HG03469 (cell line): ENCODE measurements at regions not wholly inside any gene's neighbourhood (a gene's known extent, or its start where the extent isn't known, plus 50 kb on each side); places are given as distances from the start of the nearest gene placed in this dataset.

Experiments
- ATAC-seq: cut with Tn5 transposase; IDR thresholded peaks from one replicate; pipeline ENCODE4 v1.9.1; 2021; ENCODE audit warnings: mild to moderate bottlenecking, moderate library complexity, moderate number of reproducible peaks; ENCODE audit not compliant: unreplicated experiment

GRCh38 chr5:30001826-30002225 lies 1191.7 kb upstream of the CDH6 start:
- no peak for ATAC-seq

DNA sequence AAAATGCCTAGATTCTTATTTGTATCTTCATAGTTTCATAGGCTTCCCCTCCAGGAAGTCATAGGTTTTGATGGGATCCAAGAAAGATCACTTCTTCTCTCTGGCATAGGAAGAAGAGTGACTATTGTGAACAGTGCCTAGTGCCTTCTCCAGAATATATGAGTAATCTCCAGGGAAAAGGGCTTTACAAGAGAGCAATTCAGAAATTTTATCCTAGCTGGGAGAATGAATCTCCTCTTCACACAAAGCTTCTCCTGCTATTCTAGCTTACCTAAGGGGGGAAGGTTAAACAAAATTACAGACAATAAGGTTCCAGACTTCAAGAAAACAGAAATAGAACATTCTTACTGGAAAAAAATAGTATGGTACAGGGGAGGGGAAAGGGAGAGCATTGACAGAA lies 1193.3 kb upstream of the CDH6 start:
- no peak for ATAC-seq

- no peak for ATAC-seq
These were observed 1198.3 kb upstream of the CDH6 start for GRCh38 chr5:29995154-29995553.

GRCh38 chr5:29994519-29994918 lies 1199.0 kb upstream of the CDH6 start:
- no peak for ATAC-seq

DNA sequence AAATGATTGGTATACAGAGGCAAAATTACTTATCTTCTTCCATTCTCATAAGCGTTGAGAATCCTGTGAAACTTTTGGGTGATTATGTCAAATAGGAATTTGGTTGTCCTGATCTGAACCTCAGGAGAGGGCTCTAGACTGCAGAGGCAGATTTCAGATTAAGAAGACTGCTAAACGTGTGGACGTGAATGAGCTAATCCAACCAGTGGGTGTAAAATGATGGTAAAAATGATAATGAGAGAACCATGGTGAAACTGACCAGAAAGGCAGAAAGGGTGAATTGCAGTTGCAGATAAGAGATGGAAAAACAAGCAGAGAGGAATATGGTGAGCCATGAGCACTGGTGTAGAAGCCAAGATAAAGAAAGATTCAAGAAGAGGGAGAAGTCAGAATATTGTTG lies 1200.2 kb upstream of the CDH6 start:
- ATAC-seq: no peak

GRCh38 chr5:29992248-29992647 lies 1201.2 kb upstream of the CDH6 start:
- no peak for ATAC-seq

DNA sequence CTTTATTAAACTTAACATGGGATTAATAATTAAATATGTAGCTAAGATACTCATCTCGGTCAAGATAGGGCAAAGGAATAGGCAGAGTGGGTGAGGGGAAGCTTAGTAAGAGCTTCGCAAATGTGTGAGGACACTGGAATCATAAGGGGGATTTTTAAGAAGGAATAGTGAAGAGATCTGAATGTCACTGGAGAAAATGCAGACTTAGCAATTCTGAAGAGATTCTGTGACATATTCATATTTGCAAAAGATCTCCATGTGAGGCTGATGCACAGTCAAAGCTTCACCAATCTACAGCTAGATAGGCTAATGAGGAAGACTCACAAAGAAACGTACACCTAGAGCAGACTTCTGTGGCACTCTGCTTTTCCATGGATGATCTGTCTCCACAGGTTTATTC lies 1202.8 kb upstream of the CDH6 start:
- no peak for ATAC-seq

DNA sequence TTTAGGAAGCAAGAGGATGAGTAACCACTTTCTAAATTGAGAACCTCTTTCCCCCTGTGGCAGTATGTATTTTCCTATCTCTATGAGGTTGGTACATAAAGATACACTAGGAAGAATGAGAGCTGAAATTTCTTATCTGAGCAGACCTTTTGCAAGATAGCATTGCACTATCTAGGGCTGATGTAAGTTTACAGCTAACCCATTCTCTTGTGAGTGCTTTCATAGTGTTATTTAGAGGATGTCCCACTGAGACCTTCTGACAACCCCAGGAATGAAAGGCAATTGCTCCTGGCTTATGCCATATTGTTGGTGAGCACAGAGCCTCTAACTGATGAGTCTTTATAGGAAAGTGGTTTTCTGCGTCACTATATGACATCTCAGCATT lies 1209.3 kb upstream of the CDH6 start:
- ATAC-seq: no peak

GRCh38 chr5:29983528-29984155 lies 1209.8 kb upstream of the CDH6 start:
- no peak for ATAC-seq

DNA sequence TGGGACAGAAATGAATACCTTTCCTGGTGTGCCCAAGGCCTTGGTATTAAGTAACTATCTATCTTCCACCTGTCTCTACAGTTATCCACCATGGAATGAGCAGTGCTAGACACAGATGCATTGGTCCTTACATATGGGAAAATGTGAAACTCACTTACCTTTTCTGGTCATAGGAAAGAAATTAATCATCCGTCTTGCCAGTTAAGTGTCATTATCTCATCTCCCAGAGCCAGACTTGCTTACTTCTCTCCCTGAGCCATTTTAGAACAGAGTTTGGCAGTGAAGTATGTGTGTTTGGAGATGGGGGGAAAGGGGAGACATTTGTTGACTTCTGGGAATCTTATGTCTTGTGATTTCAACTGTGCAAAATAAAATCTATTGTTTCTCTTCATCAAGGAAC lies 1211.0 kb upstream of the CDH6 start:
- ATAC-seq: no peak

DNA sequence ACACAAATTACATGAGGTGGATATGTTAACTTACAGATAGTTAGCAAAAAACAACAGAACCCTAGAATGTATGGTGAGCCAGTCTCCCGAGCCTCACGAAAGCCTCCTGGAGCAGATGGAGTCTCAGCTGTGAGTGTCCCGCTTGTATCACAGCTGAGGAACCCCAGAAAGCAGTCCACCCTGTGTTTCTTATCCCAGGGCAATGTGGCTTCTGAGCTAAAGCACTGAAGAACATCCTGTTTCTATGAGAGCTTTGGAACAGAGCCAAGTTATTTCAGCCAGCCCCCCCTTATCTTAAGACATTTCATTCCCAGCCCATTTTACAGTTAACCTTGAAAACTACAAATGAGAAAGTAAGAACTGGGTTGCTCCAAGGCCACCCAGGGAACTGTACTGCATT lies 1220.9 kb upstream of the CDH6 start:
- no peak for ATAC-seq

DNA sequence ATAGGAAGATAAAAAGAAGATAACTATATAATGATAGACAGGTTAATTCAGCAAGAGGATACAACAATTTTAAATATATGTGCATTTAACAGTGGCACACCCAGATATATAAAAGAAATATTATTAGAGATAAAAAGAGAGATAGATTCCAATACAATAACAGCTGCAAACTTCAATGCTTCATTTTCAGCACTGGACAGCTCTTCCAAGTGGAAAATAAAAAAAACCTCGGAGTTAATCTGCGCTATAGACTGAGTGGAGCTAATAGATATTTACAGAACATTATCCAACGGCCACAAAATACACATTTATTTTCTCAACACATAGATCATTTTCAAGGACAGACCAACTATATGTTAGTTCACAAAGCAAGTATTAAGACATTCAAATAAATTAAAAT lies 1229.5 kb upstream of the CDH6 start:
- no peak for ATAC-seq

DNA sequence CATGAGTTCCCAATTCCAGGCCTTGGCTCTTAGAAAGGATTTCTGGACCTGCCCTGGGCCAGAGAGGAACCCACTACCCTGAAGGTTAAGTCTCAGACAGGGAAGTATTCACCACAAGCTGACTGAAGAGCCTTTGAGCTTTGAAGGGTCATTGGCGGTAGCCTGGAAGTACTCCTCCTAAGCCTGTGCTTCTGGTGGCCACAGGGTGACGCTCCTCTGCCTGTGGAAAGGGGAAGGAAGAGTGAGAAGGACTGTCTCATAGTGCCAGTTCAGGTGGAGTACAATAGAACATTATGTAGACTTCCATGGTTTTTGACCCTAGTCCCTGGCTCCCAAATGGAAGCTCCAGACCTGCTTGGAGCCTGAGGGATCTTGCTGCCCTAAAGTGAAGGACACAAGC lies 1233.2 kb upstream of the CDH6 start:
- ATAC-seq: no peak

DNA sequence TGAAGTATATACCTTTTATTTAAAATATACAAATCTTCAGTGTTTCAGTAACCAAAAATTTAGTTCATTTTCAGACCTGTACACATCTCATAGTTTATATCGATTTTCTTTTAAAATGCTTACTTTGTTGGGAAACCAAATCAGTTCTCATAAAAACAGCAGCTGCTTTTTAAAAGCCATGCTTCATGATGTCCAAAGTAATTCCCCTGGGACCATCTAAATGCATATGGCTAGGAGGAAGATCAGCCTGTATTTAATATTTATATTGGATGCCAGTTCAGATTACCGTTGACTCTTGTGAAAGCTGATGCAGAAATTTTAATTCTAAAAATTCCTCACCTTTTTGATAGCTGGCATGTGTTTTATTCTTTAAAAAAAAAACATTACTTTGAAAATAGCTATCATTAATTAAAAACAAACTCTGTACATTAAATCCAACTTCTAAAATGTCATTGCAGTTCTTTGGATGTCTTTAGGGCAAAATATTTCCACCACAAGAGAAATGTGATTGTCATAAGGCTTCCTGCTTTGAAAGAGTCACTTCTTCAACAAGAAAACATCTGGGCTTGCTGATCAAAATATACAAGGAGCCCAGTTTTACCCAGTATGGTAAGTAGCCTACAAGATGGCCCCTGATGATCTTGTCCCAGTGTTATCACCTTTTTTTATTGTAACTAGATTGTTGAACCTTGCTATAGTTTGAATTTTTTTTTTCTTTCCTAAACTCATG lies 1242.9 kb upstream of the CDH6 start:
- ATAC-seq: no peak

GRCh38 chr5:29949301-29949872 lies 1244.1 kb upstream of the CDH6 start:
- no peak for ATAC-seq

DNA sequence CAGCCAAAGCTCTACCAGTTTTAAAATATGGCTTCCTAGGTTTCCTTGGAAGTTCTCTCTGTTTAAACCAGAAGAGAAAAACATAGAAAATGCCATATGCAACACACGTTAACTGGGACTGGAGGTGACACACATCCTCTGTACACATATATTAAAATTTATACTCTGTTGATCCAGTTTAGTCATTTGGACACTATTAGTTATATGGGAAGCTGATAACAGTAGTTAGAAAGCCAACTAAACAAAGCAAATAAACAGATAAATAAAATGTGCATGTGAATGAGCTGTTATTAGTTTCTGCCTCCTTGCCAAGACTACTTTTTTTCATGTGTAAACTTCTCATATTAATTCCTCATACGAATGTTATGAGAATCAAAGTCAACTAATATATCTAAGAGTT lies 1249.2 kb upstream of the CDH6 start:
- ATAC-seq: no peak

- ATAC-seq: no peak
These were observed 1251.4 kb upstream of the CDH6 start for GRCh38 chr5:29942089-29942488.

DNA sequence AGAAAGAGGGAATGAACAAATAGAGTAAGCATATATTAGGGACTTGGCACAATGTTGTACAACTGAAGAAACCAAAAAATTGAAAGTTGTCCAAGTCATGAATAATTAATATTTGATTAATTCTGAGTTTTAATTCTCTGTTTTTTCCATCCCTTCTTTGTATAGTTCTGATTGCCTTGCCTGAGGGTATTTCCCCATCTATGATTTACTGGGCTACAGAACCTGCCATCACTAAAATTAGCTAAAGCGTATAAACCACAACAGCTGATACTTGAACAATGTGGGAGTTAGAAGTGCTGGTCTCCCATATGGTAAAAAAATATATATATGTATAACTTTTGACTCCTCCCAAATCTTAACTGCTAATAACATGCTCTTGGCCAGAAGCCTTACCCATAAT lies 1253.5 kb upstream of the CDH6 start:
- ATAC-seq: no peak

DNA sequence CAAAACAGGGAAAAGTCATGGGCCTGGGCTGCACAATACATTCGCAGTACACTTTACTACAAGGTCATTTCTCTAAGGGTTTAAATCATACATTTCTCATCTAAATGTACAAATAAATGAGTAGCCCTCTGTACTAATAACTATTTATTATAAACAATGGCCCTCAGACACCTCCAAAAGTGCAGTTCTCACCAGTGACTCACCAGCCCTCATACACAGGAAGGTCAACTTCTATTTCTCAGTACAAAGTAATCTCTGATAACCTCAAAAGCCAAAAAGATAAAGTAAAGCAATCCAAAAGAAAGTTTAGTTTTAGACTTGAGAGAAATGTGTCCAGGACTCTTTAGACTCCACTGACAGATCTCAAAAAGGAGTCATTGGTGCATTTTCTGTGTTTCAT lies 1258.1 kb upstream of the CDH6 start:
- no peak for ATAC-seq

DNA sequence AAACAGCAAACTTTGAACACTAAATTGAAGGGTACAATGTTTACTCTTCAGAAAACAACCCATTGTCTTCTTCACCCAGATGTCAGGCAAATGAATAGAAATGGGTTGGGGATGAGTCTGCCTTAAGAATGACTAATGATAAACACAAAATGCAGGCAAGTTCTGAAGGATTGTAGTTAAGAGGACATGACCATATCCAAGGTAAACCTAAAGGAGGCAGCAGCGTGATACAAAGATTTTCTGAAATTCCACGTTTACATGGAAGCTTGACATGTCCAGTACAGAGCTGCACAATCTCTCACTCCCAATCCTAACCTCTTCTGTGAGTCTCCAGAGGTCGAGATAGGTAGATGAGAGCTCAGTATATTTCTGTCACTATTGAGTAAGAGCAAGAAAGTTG lies 1263.2 kb upstream of the CDH6 start:
- no peak for ATAC-seq

GRCh38 chr5:29924107-29924506 lies 1269.4 kb upstream of the CDH6 start:
- ATAC-seq: no peak

DNA sequence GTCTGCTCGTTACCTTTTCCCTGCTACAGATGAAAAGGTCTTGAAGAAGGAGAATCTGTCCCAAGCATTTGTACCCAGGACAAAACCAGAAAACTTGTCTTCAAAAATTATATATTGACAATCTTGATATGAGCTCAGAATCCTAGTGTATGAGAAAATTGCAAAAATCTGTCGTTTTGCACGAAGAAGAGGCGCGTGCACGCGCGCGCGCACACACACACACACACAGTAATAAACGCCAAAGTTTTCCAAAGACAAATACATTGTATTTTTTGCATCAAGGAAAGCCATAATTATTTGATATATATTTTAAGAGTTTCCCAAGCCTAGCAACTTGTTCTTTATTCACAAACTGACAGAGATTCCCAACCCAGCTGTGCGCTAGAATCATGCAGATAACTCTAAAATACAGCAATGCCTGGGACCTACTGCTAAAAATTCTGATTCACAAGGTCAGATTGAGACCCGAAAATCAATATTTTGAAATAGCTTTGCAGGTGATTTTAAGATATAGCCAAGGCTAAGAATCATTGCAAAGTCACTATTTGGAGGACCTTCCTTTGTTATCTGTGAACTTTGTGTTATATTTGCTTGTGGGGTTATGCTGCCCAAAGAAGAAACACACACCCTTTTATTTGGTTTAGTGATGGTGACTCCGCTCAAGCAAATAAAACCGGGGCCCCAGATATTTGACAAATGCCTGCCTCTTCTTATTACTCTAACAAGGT lies 1287.7 kb upstream of the CDH6 start:
- no peak for ATAC-seq
